Upper lobe of left lung (tissue), 4 donors: ENCODE measurements at regions not wholly inside any gene's neighbourhood (a gene's known extent, or its start where the extent isn't known, plus 50 kb on each side); places are given as distances from the start of the nearest gene placed in this dataset.

ENCODE experiments used
- CTCF ChIP-seq, 6 experiments: fragments of 450-650 bp in 4 of 6; fragments of 200-600 bp in 2 of 6; sonication (generic) in 2 of 6; IDR thresholded peaks; one replicate each; pipeline ENCODE4 v1.5.1; 2016 to 2019; ENCODE audit warnings: antibody characterized with exemption in 6 of 6
- EP300 ChIP-seq, 4 donors: sonication (generic); formaldehyde crosslinking; IDR thresholded peaks; one replicate each; pipeline ENCODE4 v1.5.1; 2017; ENCODE audit warnings: antibody characterized with exemption in 4 of 4, control low read depth in 2 of 4
- POLR2A ChIP-seq, 4 donors: fragments of 450-650 bp; IDR thresholded peaks; one replicate each; pipeline ENCODE4 v1.5.1; 2016 to 2017; ENCODE audit warnings: antibody characterized with exemption in 4 of 4, mild to moderate bottlenecking in 2 of 4
- POLR2AphosphoS5 ChIP-seq, 2 donors: sonication (generic); formaldehyde crosslinking; IDR thresholded peaks; one replicate each; pipeline ENCODE4 v1.5.1; 2017; ENCODE audit warnings: antibody characterized with exemption in 2 of 2

GRCh38 chr7:42677751-42678699 is 233.8 kb downstream of the C7orf25 start:
- TF ChIP-seq POLR2A (IDR thresholded peaks at IDR 0.05) (no peak), CTCF (IDR thresholded peaks at IDR 0.05) (no peak), POLR2AphosphoS5 (IDR thresholded peaks at IDR 0.05) (peak in 1 of 2 donors; percentile 14), EP300 (IDR thresholded peaks at IDR 0.05) (no peak)
